NCI-H82 treated with DMSO at 0.1 percent for 48 hours (cell line): ENCODE measurements at regions not wholly inside any gene's neighbourhood (a gene's known extent, or its start where the extent isn't known, plus 50 kb on each side); places are given as distances from the start of the nearest gene placed in this dataset.

ENCODE experiments used
- DNase-seq: peaks from one replicate; lab custom pipeline; 2025; ENCODE audit not compliant: unreplicated experiment; lab: John Stamatoyannopoulos, UW

DNA sequence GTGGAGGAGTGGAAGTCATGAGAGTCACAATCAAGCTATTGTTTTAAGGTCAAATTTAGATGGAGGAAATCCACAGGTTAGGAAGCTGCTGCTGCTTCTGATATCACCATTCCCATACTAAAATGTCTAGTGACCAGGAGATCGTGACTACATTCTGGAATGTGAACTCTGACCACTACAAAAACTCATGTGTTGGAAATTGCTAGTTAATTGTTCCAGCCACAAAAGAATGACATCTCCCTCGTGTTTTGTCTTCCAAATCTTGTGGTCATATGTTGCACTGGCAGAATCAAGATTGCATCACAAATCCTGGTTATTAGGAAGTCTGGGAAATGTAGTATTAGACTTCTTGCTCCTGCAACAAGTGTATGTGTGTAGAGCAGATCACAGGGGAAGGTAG, 441.9 kb downstream of the CD109 start:
- DNase-seq, result no peak

DNA sequence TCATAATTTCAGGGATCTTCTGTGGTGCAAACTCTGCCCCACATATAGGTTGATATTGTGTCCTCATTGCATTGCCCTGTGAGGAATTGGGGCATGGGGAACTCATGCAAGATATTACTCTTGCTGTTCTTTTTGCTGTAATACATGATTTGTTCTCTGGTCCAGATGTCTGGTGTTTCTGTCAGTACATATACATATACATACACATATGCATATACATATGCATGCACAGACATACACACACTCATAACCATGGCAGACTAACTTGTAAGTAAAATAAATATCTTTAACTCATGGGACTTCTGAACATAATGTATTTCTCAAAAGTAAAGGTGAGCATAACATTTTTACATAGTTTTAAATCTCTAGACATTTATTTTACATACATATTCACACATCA, 438.3 kb downstream of the CD109 start:
- DNase-seq, result no peak

DNA sequence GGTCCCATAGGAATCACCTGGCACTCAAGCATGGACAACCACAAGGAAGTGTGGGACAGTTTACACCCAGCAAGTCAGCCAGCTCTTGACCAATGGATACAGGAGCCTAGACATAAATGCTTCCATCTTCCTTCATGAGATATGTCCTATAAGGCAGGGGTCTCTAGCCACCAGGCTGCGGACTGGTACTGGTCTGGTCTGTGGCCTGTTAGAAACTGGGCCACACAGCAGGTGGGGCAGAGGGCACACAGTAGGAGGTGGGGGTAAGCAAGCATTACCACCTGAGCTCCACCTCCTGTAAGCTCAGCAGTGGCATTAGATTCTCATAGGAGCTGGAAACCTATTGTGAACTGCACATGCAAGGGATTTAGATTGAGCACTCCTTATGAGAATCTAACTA, 437.1 kb downstream of the CD109 start:
- DNase-seq, result no peak

DNA sequence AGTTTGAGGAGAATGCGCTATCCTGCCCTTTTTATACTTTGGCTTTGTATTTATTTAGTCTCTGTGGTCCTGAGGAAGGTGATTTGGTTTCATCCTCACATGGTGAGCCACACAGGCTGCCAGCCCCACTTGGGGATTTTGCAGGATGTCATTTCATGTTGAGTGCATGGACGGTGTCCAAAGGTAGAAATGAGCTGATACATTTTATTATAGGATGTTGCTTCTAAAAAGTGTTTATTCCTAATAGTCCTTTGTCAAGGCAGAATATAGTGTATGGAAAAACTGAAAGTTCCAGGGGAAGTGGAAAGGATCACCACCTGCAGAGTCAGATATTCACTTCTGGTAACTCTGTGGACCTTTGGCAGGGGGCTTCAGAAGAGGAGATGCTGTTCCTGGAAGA, 434.6 kb downstream of the CD109 start:
- DNase-seq, result no peak

DNA sequence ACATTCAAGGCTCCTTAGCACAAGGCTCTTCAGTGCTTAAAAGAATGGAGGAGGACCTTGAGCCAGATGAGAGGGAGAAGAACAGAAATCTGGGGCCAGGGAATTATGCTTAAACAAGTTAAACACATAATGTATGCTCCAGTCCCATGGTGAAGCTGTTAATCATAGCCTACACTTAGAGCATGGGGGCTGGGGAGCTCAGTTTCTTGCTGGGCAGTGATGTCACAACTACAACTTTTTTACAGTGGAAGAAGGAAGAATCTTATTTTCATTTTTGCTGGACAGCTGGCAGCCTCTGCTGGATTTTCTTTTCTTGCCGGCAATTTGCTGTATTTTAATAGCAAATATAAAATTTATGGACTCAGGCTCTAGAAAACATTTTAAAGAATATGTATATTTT, 432.5 kb downstream of the CD109 start:
- no peak for DNase-seq

DNA sequence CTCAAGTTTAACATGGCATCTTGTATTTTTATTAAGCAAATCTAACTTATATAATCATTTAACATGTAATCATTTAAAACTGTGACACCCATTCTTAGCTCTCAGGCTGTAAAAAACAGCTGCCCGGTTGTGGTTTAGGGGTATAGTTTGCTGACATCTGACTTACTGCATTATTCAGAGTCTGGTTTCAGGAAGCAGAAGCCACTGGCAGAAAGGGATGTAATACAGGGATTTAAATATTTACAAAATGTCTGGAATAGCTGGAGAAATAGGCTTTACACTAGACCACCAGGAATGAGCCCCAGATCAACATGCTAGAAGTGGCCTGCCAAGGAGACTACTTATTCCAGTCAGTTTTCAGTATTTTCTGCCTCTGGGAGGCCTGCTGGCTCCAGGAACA, 421.1 kb downstream of the CD109 start:
- no peak for DNase-seq

DNA sequence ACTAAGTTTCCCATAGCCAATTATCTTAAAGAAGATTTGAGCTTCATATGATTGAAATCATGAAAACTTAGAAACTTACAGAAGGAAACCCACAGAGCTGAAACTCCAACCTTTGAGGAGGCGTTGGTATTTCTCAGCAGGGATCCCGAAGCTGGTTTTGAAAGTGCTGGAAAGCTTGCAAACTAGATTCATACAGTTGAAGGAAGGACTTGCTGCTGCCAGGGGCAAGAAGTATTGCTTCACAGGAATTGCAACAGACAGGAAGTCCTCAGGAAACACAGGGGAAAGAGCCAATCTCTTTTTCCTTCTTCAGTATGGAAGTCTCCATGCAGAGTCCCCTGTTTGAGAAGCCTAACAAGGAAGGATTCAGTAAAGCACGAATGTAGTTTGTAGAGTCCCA, 419.7 kb downstream of the CD109 start:
- DNase-seq, result no peak

DNA sequence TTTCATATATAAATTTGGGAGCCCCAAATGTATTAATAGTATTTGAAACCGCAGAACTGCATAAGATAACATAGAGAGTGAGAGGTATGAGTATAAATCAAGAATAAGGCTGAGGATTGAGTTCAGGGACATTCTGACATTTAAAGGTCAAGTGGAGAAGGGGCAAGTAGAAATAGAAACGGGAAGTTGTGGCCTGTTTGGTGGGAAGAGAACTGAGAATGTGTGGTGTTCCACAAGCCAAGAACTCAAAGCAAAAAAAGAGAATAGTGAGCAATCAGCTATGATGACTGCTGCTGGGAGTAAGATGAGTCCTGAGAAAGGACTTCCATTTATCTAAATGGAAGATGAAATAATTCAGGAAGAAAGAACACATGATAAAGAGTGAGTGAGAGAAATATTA, 418.4 kb downstream of the CD109 start:
- no peak for DNase-seq

DNA sequence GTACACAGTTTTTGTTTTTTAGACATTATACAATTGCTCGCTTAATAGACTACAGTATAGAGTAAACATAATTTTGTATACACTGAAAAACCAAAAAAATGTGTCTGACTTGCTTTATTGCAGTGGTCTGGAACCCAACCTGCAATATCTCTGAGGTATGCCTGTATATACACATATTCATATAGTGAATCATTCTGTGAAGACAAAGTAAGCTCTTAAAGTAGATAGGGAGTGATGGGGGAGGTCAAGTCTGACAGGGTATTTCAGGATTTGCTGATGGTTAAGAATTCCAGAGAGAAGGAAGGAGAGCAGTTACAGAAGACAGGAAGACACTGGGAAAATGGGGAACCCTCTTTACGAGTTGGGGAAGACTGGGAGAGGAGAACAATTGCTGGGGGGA, 417.9 kb downstream of the CD109 start:
- DNase-seq, result no peak

DNA sequence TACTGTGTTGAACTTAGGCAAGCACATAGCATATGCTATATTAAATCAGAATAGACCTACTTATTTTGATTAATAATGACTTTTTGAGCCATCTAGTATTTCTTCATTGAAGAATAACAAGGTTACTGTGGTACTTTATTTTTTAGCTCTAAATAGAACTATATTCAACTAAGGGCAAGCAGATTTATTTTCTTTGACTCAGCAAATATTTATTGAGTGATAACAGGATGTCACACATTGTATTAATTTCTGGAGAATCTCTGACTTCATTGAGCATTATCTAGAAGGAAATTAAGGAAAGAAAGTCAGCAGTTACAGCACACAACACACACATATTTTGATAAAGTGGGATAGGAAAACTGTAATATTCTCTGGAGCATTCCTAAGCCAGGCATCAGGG, 407.4 kb downstream of the CD109 start:
- DNase-seq, result no peak

DNA sequence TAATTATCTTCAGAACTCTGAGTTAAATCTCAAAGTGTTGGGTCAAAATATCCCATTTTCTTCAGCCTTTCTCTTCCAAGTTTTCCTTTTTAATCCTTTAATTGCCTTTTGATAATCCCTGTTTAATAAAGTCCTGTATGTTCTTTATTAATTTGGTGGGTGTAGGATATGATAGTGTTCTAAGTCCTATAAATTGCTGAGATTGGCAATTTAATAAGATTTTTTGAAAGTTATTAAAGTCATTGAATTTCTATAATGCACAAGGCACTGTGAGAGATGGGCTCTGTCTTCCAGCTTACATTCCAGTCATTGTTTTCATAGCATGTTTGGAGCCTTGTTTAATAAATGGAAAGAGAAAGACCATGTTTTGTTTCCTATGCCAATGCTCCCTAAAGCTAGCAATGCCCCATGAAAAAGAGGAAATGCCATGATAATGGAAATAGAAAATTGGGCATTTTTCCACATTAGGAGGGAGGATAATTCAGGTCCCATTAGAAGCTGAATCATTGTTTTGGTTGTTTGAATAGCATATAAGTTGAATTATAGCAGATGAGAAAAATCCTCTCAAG, 404.8 kb downstream of the CD109 start:
- no peak for DNase-seq

DNA sequence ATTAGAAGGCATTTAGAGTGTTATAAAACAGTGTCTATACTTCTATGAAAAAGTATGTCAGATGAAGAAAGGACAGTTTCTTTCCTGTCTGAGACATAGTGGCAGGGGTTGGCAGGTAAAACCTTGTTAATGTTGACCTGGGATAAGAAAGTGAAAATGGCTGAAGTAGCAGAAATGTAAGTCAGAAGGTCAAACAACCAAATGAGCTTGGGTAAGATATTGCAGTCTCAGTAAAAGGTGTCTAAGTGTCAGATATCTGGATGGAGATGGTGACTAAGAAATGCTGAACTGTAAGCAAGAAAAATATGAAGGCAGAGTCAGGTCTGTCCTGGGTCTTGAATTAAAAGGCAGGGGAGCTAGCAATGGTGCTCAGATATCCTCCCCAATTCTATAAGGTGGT, 400.3 kb downstream of the CD109 start:
- DNase-seq, result no peak

DNA sequence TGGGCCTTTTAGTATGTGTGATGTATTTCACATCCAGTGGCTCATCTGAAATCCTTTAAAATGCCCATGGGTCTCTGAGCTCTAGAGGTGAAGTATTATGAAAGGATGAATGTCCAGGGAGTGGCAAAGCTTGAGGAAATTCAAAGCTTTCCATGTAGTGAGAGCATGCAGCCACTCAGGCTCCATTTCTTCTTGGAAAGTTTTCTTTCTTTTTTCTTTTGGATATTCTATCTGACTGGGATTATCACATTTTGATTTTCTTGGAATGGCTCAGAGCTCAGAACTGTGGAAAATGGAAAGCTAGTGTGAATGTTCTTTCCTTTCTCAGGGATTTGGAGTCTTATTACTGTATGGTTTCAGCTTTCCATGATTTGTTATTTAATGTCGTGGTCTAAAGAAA, 397.4 kb downstream of the CD109 start:
- no peak for DNase-seq

DNA sequence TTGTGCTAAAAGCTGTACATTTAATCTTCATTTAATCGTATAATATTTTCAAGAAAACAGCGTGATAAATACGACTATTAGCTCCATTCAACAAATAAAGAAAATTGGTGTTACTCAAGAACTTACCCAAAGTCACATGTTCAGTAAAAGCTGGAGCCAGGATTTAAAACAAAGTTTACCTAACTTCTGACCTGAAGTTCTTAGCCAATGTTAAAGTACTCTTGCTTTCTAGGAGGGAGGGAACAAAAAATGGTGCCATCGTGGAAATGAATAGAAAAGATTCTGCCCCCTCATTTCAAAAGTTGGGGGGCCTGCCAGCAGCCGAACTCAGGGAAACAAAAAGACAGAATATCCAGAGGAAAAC, 395.8 kb downstream of the CD109 start:
- no peak for DNase-seq

DNA sequence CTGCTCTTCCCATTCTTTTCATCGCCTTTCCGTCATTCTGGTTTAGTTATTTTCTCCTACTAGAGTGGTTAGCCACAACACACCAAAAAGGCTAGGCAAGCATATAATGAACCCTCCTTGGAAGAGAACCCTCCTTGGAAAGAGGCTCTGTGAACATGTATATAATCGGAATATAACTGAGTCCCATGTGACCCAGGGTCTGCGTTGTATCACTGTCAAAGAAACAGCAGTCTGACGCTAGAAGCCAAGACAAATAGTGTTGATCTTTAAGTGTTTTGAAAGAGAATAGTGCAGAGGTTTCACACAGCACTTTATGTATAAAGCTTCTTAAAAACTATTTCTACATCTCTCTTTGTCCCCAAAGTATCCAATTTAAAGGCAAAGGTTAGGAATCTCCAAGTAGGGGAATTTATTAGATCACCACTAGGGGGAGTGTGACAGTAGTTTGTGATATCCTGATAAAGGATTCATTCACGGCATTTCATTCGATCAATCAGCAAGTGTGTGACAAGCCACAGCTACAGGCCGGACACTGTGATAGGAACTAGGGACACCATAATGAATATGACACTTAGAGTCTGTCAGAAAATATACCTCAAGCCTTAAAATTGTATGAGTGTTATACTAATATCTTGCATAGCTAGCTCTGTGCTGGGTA, 395.3 kb downstream of the CD109 start:
- DNase-seq, result no peak

DNA sequence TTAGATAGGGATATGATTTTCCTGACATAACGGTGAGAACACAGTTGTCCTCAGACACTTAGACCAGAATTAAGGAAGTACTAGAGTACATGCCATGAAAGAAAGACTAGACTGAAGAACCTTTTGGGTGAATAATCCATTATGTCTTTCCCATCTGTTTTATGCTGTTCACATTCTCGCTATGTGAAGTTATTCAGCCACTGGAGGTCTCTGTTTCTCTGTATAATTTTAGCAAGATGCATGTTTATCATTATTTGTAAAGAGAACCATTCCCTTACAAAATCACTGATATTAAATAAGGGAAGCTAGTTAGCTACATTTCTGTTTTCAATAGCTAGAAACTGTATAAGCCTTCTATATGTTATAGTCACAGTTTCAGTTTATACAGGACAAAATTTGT, 391.9 kb downstream of the CD109 start:
- no peak for DNase-seq

DNA sequence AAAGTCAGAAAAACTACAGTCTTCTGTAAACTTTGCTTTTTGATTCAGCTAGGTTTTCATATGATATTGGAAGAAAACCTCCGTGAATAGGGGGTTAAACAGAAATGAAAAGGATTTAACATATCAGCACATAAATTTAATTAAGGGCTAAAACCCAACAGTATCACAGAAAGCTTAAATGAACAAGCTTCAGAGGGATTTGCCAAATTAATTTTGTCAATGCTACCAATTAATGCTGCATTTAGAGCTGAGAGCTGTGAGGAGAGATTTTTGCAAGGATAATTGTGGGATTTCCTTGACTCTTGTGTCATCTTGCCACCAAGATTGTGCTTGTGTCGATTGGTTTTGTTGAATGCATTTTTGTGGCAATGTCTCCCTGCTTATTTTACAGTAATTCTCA, 379.9 kb downstream of the CD109 start:
- DNase-seq, result no peak

DNA sequence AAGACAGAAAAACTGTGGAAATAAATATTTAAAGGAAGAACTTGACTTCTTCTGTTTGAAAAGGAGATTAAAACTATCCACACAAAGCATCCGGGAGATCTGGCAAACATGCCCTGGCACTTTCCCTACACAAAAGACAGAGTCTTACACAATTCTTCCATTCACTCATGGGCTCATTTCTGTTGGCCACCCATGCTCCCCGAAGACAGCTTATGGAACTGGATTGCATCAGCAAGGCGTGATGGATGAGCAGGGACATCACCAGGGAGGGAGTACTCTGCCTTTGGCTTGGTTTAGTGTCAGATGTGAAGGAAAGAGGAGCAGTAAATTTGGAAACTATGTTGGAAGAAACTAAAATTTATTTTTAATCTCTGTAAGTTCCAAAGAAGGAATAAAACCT, 379.3 kb downstream of the CD109 start:
- no peak for DNase-seq

DNA sequence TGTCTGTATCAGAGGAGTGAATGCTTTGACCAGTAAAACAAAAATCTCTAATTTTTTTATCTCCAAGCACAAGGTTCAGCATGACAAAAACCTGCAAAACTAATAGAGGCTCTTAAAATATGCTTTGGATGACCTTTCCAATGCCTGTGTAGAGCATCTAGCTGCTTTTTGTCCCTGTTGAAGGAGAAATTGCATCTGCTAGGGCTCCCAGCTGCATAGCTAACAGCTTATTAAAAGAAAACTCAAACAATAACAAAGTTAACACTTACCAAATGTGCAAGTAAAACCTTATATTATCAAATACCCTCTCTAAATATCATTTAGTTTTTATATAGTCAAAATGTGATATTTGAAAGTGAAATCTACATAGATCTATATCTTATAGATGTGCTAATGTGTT, 378.6 kb downstream of the CD109 start:
- no peak for DNase-seq

DNA sequence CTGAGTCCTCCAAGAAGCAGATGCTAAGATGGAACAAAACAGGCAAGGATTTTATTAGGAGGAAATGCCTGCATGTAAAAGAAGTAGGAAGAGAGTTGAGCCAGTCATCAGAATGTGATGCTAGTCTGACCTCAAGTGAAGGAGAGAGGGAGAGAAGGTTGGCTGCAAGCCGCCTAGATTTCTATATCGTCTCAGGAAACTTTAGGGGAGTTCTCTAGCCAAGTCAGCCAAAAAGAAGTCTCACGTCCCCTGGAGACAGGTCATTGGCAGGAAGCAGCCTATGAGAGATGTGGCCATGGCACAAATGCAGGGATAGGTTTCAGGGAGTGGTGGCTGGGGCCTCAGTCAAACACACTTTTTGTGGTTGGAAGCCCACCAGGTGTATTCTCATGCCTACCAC, 378.0 kb downstream of the CD109 start:
- no peak for DNase-seq

DNA sequence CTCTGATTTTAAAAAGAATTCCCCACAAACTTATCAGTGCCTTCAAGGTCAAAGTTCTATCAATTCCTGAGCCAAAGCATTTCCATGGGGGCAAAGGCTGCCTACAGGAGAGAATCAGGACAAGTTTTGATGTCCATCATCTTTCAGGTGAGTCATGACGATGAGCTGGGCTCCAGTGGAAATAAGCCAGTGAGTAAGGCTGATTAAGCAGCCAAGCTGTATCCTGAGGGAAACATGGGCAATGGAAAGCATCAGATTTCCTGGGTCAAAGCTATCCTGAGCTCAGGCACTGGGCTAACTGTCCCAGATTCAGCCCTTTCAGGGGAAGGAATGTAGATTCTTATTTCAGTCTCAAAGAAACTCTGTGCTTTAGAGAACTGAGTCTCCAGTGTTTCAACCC, 377.4 kb downstream of the CD109 start:
- no peak for DNase-seq

DNA sequence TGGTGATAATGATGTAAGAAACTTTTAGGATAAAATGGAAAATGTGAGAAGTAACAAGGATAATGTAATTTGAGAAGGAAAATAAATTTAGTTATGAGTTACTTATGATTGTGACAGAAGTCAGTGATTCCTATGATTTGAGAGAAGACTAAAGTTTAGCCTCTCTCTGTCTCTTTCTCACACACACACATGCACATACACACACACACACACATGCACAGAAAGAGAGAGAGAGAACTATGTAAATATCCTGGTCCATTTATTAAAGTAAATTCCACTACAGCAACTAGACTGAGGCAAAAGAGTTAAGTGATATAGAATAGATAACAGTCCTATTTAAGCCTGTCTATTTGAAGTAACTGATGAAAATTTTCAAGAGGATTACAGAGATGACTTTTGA, 375.2 kb downstream of the CD109 start:
- DNase-seq, result no peak

DNA sequence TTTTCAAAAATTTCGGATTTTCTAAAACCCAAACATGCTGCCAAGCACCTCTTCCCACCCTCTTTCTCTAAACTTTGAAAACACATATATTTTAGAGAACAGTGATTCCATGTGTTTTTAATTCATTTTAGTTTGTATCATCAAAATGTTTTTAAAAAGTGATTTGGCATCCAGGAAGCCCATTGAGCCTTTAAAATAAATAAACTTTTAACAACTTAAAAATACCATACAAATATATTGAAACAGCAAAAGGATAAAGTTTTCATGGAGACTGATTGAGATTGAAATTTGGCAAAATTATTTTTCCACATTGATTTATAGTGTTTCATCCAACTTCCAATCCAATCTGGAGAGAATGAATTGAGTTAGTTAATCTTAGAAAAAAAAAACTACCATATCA, 374.7 kb downstream of the CD109 start:
- no peak for DNase-seq

DNA sequence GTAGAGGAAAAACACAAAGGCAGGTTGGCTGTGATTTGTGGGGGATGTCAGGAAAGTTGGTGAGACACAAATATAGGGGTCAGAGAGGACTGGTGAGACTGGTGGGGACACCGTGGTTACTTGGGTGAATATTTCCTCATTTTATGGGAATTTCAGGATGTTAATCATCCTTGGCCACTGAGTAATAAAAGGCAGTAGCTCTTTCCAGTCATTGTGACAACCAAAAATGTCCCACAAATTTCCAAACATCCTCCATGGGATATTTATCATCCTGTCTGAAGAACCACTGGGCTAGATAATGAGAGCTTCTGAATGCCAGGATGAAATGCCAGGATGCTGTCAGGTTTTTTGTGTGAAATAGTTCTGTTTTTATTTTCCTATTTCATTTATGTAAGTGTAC, 374.1 kb downstream of the CD109 start:
- no peak for DNase-seq
